HG02870 (cell line): ENCODE measurements at regions not wholly inside any gene's neighbourhood (a gene's known extent, or its start where the extent isn't known, plus 50 kb on each side); places are given as distances from the start of the nearest gene placed in this dataset.
"Not testable (repeated sequence)": the region's sequence is repeated elsewhere in the genome, so short reads cannot be mapped to it uniquely, and the experiment has no call there.

ENCODE experiments used
- ATAC-seq: cut with Tn5 transposase; IDR thresholded peaks from one replicate; pipeline ENCODE4 v1.9.1; 2021; ENCODE audit warnings: mild to moderate bottlenecking, moderate library complexity; ENCODE audit not compliant: unreplicated experiment

DNA sequence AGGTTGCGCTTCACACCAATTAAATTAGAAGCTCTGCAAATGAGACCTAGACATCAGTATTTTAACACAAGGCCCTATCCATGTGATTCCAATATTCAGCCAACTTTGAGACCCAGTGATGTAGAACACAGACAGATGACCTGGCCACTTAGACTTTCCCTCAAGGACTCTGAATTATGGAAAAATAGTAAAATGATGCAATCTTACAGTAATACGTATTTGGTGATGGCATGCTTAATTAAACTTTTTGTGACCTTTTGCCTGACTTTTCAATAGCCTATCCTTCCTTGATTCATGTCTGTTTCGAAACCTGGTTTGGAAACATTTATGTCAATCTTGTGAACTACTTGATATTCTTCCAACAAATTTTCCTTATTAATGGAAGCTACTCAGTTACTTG lies 521.2 kb downstream of the KCNA4 start:
- ATAC-seq, result no peak

DNA sequence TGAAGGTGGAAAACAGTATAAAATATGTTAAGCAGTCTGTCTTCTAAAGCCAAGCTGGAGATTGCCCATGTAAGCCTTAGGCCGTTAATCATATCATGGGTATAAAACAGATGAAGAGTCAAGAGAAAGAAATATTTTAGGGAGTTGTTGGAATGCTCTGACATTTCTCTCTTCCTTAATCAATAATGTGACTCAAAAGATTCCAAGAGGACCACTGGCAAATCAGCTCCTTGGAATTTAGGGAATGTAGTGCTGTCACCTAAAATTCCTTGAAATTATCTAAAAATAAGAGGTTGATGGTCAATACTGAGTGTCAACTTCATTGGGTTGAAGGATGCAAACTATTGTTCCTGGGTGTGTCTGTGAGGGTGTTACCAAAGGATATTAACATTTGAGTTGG lies 525.9 kb downstream of the KCNA4 start:
- ATAC-seq, result no peak

GRCh38 chr11:29486301-29486700 lies 530.5 kb downstream of the KCNA4 start:
- ATAC-seq, result no peak

DNA sequence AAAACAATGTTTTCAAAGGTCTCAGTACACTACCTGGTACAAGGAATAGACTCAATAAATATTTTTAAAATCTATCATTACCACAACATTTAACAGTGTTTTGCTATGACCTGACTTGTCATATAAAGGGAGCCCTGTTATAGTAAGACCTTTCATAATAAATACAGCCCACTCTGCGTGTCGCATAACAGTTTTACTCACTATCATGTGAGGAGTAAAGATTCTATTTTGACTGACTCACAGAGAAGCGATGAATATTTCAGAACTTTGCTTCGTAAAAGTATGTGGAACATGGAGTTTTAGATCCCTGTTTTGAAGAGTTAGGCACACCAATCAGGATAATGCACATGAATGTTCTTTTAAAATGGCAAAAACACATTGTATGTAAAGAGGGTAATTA lies 531.2 kb downstream of the KCNA4 start:
- ATAC-seq, result no peak

DNA sequence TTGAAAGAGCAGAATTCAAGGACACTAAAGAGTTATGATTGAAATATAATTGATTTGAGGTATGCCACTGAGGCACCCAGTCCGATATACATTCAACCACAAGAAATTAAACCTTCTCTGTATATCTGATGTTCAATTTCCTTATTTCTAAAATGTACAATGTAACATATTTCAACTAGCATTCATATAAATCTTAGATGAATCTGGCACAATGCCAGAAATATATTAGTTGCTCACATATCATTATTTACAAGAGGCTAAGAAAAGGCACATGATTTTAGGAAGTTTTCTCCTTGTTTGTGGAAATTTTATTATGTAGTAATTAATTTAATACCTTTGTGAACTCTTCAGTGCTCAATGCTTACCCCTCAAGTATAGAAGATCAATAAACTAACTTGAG lies 532.3 kb downstream of the KCNA4 start:
- no peak for ATAC-seq

GRCh38 chr11:29483831-29484230 lies 533.0 kb downstream of the KCNA4 start:
- ATAC-seq, result no peak

GRCh38 chr11:29482510-29482909 lies 534.3 kb downstream of the KCNA4 start:
- ATAC-seq, result no peak

DNA sequence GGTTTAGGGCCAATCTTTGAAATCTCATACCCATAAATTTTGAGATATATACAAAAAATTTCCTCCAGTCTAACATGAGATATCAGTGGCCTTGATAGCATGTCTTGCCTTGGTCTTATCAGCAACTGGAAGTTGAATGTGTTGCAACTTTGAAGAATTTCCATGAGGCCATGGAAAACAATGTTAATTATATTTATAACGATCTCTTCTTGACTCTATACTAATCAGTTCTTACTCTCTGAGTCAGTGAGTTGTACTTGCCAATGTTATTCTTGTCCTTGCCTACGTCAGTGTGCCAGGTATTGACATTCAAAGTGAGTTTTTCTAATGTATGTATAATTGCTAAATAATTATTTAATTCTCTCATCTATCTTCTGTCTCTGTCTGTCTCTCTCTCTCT lies 535.1 kb downstream of the KCNA4 start:
- no peak for ATAC-seq

DNA sequence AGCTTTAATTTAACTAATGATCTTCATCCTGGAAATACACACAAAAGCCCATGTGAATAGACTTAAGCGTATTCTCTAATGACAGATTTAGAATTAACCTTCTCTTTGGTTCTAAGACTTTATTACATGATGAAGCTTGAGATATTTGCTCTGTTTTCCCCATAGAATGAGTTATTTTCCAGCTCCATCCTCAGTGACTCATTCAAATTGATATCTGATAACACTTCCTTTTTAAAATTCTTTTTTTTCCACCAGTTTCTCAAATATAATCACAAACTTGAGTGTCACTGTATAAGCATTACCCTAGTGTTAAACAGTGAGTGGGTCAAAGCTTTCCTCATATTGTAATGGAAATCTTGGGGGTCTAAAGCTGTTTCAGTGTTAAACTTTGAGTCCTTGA lies 535.8 kb downstream of the KCNA4 start:
- ATAC-seq, result no peak

GRCh38 chr11:29458252-29458651 lies 558.6 kb downstream of the KCNA4 start:
- ATAC-seq, result no peak

DNA sequence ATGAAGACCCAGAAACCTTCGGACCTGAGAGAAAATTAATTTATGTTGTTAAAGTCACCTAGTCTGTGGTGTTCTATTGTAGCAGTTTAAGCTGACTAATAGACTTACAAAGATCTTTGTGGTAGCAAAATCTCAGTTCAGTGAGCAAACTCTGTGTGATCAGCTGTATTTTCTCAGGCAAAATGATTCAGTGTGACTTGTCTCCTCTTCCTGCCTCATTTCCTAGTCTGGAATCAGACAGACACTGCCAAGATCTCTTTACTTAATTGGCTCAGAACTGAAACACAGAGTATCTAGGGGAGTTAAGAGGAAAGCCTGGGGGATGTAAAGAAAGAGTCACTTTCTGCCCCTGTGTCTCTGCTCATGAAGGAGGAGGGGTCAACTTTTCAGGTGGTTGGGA lies 564.7 kb downstream of the KCNA4 start:
- no peak for ATAC-seq

- no peak for ATAC-seq
These were observed 567.4 kb downstream of the KCNA4 start for GRCh38 chr11:29449281-29450074.

GRCh38 chr11:29448246-29448877 lies 568.5 kb downstream of the KCNA4 start:
- ATAC-seq, result no peak

DNA sequence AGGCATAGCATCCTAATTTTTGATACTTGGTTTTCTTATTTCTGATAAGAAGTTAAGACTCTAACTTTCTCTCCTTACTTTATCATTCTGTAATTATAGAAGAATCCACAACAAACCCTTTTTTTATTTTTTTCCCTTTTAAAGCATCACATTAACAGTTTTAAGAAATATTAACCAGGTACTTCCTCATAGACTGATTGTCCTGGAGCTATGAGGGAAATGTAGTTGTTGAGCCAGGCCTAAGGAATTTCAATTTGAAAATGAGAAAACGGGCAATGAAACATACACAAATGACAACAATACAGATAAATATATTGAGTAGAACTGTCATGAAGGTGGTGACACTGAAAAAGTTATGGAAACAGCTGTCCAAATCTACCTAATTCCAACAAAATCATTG lies 569.0 kb downstream of the KCNA4 start:
- no peak for ATAC-seq

DNA sequence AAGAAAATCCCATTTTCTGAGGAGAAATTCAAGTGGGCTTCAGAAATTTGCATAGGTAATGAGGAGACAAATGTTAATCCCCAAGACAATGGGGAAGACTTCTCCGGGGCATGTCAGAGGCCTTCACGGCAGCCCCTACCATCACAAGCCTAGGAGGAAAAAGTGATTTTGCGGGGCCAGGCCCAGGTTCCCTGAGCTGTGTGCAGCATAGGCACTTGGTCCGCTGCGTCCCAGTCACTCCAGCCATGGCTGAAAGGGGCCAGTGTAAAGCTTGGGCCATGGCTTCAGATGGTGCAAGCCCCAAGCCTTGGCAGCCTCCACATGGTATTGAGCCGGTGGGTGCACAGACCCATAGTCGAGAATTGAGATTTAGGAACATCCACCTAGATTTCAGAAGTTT lies 570.7 kb downstream of the KCNA4 start:
- no peak for ATAC-seq

GRCh38 chr11:29445191-29445590 lies 571.6 kb downstream of the KCNA4 start:
- not testable (repeated sequence) for ATAC-seq

GRCh38 chr11:29438815-29439214 lies 578.0 kb downstream of the KCNA4 start:
- no peak for ATAC-seq

GRCh38 chr11:29435421-29435820 lies 581.4 kb downstream of the KCNA4 start:
- ATAC-seq, result no peak

DNA sequence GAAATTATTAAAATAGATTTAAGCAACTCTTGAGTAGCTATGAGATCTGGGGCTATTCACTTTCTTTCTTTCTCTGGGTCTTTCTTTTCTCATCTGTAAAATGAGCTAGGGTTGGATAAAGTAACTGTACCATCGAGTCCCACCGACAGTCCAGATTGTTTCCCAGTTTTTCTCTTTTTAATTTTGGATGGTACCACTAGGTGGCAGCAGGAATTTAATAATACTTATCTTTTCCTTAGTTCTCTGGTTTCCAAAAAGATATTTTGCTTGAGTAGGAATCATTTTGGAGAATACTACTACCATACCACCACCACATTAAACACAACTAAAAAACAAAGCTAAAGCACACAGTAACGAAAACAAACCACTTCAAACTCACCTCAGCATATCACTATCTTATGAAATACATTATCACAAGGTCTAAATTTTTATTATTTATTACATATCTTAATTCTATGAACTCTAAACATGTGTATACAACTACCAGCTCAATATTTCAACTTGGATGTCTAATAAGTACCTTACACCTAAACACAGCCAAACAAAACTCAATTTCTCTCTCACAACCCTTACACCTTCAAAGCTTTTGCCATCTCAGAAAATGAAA lies 584.0 kb downstream of the KCNA4 start:
- no peak for ATAC-seq

DNA sequence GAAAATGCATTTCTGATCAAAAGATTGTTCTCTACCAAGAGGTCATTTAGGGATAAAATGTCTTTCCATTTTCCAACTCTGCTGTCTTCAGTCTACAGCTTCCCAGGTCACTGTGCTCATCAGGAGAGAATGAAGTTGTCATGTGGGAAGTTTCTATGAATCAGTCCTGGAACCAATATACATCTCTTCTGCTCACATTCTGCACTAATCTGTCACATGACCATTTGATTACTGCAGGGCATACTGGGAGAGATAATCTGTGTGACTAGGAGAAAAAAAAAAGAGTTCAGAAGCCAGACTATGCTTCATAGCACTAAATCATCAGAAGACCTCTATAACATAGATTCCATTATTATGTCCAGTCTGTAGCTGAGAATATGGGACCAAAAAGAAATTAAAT lies 611.5 kb downstream of the KCNA4 start:
- ATAC-seq, result no peak

DNA sequence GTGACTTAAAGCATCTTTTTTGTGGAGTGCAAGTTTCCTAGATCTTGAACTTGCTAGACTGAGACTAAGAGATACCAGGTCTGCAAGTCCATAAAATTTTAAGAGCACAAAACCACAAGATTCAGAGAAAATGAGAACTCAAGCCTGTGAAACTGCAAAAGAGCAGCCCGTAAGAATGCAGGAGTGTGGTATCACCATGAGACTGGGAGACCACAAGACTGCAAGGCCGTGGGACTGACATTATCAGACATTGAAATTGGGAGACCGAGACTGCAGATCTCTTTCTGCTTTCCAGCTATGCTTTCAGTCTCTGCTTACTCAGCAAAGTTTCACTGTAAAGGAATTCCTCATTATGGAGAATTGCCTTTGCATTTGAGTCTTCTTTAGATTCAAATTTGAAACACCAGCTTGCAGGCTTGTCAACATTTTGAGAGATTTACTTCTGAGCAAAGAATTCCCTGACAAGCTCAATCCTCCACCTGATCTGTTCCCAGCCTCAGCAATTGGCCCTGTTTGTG lies 621.2 kb downstream of the KCNA4 start:
- no peak for ATAC-seq

DNA sequence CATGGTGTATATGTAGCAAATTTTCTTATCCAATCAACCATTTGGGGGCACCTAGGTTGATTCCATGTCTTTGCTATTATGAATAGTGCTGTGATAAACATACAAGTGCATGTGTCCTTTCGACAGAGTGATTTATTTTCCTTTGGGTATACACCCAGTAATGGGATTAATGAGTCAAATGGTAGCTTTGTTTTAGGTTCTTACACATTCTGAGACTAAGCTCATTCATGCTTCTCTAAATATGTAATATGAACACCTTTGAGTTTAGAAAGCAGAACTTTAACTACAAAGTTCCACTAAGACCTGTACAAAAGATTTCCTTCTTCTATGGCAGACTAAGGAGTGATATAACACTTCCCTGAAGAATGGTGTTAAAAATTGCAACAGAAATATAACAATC lies 627.0 kb downstream of the KCNA4 start:
- ATAC-seq, result peak; percentile 57
